ENCODE measurements at regions not wholly inside any gene's neighbourhood (a gene's known extent, or its start where the extent isn't known, plus 50 kb on each side); places are given as distances from the start of the nearest gene placed in this dataset.

DNA sequence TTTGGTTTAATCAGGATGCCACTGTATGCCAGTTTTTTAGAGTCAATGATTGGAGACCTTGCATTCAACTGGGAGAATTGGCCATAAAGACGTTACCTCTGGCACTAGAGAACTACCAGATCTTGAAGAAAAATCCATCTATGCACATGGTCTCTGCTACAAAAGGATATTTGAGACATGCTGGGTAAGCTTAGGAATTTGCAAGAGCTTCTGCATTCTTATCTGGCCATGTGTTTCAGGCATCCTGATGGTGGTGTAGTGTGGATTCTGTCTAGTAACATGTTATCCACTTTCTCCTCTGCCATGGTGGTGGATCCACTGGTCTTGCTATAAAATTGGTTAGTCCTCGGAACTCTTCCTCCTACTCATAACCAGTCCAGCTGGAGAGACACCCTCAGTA is 185.3 kb upstream of the WDFY3 start:
- Histone ChIP-seq H3K4me3 (ENCODE audit: insufficient read depth, low read length, poor library complexity, severe bottlenecking) (no peak overlapping the region), H3K36me3 (ENCODE audit: low read length) (no peaks in the 10 kb centered on the region), H2AFZ (ENCODE audit: low read depth, low read length, severe bottlenecking) (no peak overlapping the region), H3K9me2 (replicated peaks; ENCODE audit: insufficient read depth, low read length) (no peaks in the 10 kb centered on the region), H3K9ac (ENCODE audit: low read length) (no peak overlapping the region), H3K4me2 (ENCODE audit: low read depth, low read length, poor library complexity, severe bottlenecking) (no peak overlapping the region), H3K79me2 (ENCODE audit: insufficient read depth, low read length) (no peaks in the 10 kb centered on the region), H3F3A (ENCODE audit: insufficient read depth) (no peaks in the 10 kb centered on the region), H3K9me3 (ENCODE audit: insufficient read depth, low read length) (no peaks in the 10 kb centered on the region), H3K27me3 (ENCODE audit: low read length) (no peaks in the 10 kb centered on the region), H3K27ac (ENCODE audit: low read depth, low read length) (no peak overlapping the region), H4K20me1 (ENCODE audit: low read depth, low read length) (no peaks in the 10 kb centered on the region)
- TF ChIP-seq EZH2phosphoT487 (conservative IDR thresholded peaks at IDR 0.05; ENCODE audit: low read length), result no peak
- TF ChIP-seq, protein P1, sequence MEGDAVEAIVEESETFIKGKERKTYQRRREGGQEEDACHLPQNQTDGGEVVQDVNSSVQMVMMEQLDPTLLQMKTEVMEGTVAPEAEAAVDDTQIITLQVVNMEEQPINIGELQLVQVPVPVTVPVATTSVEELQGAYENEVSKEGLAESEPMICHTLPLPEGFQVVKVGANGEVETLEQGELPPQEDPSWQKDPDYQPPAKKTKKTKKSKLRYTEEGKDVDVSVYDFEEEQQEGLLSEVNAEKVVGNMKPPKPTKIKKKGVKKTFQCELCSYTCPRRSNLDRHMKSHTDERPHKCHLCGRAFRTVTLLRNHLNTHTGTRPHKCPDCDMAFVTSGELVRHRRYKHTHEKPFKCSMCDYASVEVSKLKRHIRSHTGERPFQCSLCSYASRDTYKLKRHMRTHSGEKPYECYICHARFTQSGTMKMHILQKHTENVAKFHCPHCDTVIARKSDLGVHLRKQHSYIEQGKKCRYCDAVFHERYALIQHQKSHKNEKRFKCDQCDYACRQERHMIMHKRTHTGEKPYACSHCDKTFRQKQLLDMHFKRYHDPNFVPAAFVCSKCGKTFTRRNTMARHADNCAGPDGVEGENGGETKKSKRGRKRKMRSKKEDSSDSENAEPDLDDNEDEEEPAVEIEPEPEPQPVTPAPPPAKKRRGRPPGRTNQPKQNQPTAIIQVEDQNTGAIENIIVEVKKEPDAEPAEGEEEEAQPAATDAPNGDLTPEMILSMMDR (IDR thresholded peaks at IDR 0.05; ENCODE audit: insufficient read depth, low read length, poor library complexity, severe bottlenecking), result no peak

GRCh38 chr4:85152480-85152879 is 186.0 kb upstream of the WDFY3 start:
- H3K36me3 ChIP-seq (ENCODE audit: low read length), result no peaks in the 10 kb centered on the region
- H3K4me3 ChIP-seq (ENCODE audit: insufficient read depth, low read length, poor library complexity, severe bottlenecking), result no peak overlapping the region
- H3K9me3 ChIP-seq (ENCODE audit: insufficient read depth, low read length), result no peaks in the 10 kb centered on the region
- no peak overlapping the region for H3K27ac ChIP-seq (ENCODE audit: low read depth, low read length)
- no peaks in the 10 kb centered on the region for H3K79me2 ChIP-seq (ENCODE audit: insufficient read depth, low read length)
- no peaks in the 10 kb centered on the region for H3K9me2 ChIP-seq (replicated peaks; ENCODE audit: insufficient read depth, low read length)
- H3F3A ChIP-seq (ENCODE audit: insufficient read depth), result no peaks in the 10 kb centered on the region
- H3K4me2 ChIP-seq (ENCODE audit: low read depth, low read length, poor library complexity, severe bottlenecking), result no peak overlapping the region
- H3K27me3 ChIP-seq (ENCODE audit: low read length), result no peaks in the 10 kb centered on the region
- H3K9ac ChIP-seq (ENCODE audit: low read length), result no peak overlapping the region
- H4K20me1 ChIP-seq (ENCODE audit: low read depth, low read length), result no peaks in the 10 kb centered on the region
- no peak overlapping the region for H2AFZ ChIP-seq (ENCODE audit: low read depth, low read length, severe bottlenecking)
- TF ChIP-seq EZH2phosphoT487 (conservative IDR thresholded peaks at IDR 0.05; ENCODE audit: low read length), result no peak
- TF ChIP-seq, protein P1 (IDR thresholded peaks at IDR 0.05; ENCODE audit: insufficient read depth, low read length, poor library complexity, severe bottlenecking), result no peak

DNA sequence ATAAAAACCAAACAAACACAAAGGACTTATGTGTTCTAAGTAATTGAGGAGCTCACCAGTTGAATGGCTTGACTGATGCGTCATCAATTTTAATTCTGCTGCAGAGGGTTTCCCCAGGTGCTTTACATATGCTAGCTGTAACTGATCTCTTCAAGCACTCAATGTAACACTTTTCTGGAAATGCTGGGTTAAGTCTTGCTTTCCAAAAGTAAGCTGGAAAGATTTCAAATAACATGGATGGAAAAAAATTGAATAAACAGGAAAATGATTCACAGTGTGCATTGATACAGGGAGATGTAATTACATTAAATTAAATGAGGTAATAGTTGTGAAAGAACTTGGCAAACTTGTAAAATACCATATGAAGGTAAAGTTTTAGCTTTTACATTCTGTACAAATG is 186.7 kb upstream of the WDFY3 start:
- Histone ChIP-seq H3K9me2 (replicated peaks; ENCODE audit: insufficient read depth, low read length) (no peaks in the 10 kb centered on the region), H3K9ac (ENCODE audit: low read length) (no peak overlapping the region), H3F3A (ENCODE audit: insufficient read depth) (no peaks in the 10 kb centered on the region), H3K27me3 (ENCODE audit: low read length) (no peaks in the 10 kb centered on the region), H3K9me3 (ENCODE audit: insufficient read depth, low read length) (no peaks in the 10 kb centered on the region), H4K20me1 (ENCODE audit: low read depth, low read length) (no peaks in the 10 kb centered on the region), H3K79me2 (ENCODE audit: insufficient read depth, low read length) (no peaks in the 10 kb centered on the region), H2AFZ (ENCODE audit: low read depth, low read length, severe bottlenecking) (no peak overlapping the region), H3K36me3 (ENCODE audit: low read length) (no peaks in the 10 kb centered on the region), H3K27ac (ENCODE audit: low read depth, low read length) (no peak overlapping the region), H3K4me2 (ENCODE audit: low read depth, low read length, poor library complexity, severe bottlenecking) (no peak overlapping the region), H3K4me3 (ENCODE audit: insufficient read depth, low read length, poor library complexity, severe bottlenecking) (no peak overlapping the region)
- TF ChIP-seq EZH2phosphoT487 (conservative IDR thresholded peaks at IDR 0.05; ENCODE audit: low read length), result no peak
- TF ChIP-seq, protein P1 (IDR thresholded peaks at IDR 0.05; ENCODE audit: insufficient read depth, low read length, poor library complexity, severe bottlenecking), result no peak

Measured in SU-DHL-6 (cell line).